ENCODE measurements at regions not wholly inside any gene's neighbourhood (a gene's known extent, or its start where the extent isn't known, plus 50 kb on each side); places are given as distances from the start of the nearest gene placed in this dataset.
"Not testable (repeated sequence)": the region's sequence is repeated elsewhere in the genome, so short reads cannot be mapped to it uniquely, and the experiment has no call there.

DNA sequence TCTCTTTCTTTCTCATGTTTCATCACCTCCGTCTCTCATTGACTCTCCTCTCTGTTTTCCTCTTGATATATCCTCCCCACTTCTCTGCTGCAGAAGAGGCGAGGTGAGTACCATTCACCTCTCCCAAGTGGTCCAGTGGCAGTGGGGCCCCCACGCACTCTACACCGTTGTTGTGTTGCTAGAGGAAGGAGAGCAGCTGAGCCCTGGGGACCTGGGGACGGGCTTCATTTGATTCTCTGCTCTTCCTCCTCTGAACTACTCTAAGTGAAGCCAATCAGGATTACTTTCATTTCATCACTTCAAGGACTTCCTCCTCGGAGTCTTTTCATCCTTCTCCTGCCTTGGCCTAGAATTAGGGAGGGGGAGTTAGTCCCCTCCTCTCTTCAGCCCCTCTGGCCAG, 64.6 kb downstream of the CCNE1 start:
- H3K4me1 Mint-ChIP-seq, result peaks cover 2% of the 10 kb centered on the region; the same call in 1 of the 2 replicates
- ChIA-PET CTCF (interaction anchor here (0.8 to 1.4 kb wide), 4 partner anchors 18 to 146 kb away, joined by 3 to 6 read pairs (median 4); no protein-coding TSS in a partner anchor), POLR2A (interaction anchor here (0.6 kb wide), 1 partner anchor 97 kb away, joined by 3 read pairs; no protein-coding TSS in a partner anchor)
- TF ChIP-seq ESRRA (CRISPR knock-in tag; IDR thresholded peaks at IDR 0.05; ENCODE audit: borderline replicate concordance) (no peak), STAT6 (CRISPR knock-in tag; conservative IDR thresholded peaks at IDR 0.05; ENCODE audit: low read depth) (no peak), AR (CRISPR knock-in tag; IDR thresholded peaks at IDR 0.05) (no peak), ZNF396 (CRISPR knock-in tag; IDR thresholded peaks at IDR 0.05; ENCODE audit: borderline replicate concordance) (no peak), HMGXB4 (CRISPR knock-in tag; IDR thresholded peaks at IDR 0.05) (no peak), ZNF512 (CRISPR knock-in tag; IDR thresholded peaks at IDR 0.05; ENCODE audit: borderline replicate concordance) (no peak), NR2C2 (CRISPR knock-in tag; IDR thresholded peaks at IDR 0.05) (no peak), CBFB (CRISPR knock-in tag; IDR thresholded peaks at IDR 0.05; ENCODE audit: low read depth) (no peak), JAZF1 (CRISPR knock-in tag; IDR thresholded peaks at IDR 0.05) (no peak), NR1H2 (CRISPR knock-in tag; IDR thresholded peaks at IDR 0.05) (no peak), CREB1 (CRISPR knock-in tag; IDR thresholded peaks at IDR 0.05) (no peak), SMAD3 (CRISPR knock-in tag; IDR thresholded peaks at IDR 0.05; ENCODE audit: borderline replicate concordance) (no peak), E2F1 (CRISPR knock-in tag; IDR thresholded peaks at IDR 0.05) (no peak), TEAD1 (CRISPR knock-in tag; IDR thresholded peaks at IDR 0.05) (no peak)
- TF ChIP-seq, protein P1, sequence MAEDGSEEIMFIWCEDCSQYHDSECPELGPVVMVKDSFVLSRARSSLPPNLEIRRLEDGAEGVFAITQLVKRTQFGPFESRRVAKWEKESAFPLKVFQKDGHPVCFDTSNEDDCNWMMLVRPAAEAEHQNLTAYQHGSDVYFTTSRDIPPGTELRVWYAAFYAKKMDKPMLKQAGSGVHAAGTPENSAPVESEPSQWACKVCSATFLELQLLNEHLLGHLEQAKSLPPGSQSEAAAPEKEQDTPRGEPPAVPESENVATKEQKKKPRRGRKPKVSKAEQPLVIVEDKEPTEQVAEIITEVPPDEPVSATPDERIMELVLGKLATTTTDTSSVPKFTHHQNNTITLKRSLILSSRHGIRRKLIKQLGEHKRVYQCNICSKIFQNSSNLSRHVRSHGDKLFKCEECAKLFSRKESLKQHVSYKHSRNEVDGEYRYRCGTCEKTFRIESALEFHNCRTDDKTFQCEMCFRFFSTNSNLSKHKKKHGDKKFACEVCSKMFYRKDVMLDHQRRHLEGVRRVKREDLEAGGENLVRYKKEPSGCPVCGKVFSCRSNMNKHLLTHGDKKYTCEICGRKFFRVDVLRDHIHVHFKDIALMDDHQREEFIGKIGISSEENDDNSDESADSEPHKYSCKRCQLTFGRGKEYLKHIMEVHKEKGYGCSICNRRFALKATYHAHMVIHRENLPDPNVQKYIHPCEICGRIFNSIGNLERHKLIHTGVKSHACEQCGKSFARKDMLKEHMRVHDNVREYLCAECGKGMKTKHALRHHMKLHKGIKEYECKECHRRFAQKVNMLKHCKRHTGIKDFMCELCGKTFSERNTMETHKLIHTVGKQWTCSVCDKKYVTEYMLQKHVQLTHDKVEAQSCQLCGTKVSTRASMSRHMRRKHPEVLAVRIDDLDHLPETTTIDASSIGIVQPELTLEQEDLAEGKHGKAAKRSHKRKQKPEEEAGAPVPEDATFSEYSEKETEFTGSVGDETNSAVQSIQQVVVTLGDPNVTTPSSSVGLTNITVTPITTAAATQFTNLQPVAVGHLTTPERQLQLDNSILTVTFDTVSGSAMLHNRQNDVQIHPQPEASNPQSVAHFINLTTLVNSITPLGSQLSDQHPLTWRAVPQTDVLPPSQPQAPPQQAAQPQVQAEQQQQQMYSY (CRISPR knock-in tag; IDR thresholded peaks at IDR 0.05), result no peak
- TF ChIP-seq, protein P2, sequence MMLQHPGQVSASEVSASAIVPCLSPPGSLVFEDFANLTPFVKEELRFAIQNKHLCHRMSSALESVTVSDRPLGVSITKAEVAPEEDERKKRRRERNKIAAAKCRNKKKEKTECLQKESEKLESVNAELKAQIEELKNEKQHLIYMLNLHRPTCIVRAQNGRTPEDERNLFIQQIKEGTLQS (CRISPR knock-in tag; conservative IDR thresholded peaks at IDR 0.05), result no peak
- H3K27me3 Mint-ChIP-seq (ENCODE audit: low read depth), result peaks cover 22% of the 10 kb centered on the region
- peaks cover 3% of the 10 kb centered on the region; the same call in 1 of the 2 replicates for H3K9me3 Mint-ChIP-seq
- H3K36me3 Mint-ChIP-seq, result no peaks in the 10 kb centered on the region
- no peak for DNase-seq (ENCODE audit: low spot score)
- H3K27ac Mint-ChIP-seq, result no peak overlapping the region
- ATAC-seq, result no peak
- no peak overlapping the region for H3K4me3 Mint-ChIP-seq

DNA sequence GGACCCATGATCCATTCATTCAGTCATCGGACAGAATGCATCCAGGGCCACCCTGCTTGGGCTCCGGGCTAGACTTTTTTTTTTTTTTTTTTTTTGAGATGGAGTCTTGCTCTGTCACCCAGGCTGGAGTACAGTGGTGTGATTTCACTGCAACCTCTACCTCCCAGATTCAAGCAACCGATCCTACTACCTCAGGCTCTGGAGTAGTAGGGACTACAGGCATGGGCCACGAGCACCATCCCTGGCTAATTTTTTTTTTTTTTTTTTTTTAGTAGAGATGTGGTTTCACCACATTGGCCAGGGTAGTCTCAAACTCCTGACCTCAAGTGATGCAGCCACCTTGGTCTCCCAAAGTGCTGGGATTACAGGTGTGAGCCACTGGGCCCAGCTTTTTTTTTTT, 65.1 kb downstream of the CCNE1 start:
- H3K36me3 Mint-ChIP-seq; DNase-seq (ENCODE audit: low spot score); H3K4me3 Mint-ChIP-seq; ATAC-seq; H3K4me1 Mint-ChIP-seq; H3K27ac Mint-ChIP-seq; H3K9me3 Mint-ChIP-seq: not testable (repeated sequence)
- CTCF ChIA-PET, result interaction anchor here (0.9 to 1.5 kb wide), 4 partner anchors 19 to 133 kb away, joined by 3 to 6 read pairs (median 4); no protein-coding TSS in a partner anchor
- POLR2A ChIA-PET, result interaction anchor here (0.6 to 0.7 kb wide), 2 partner anchors 97 to 378 kb away, joined by 3 to 4 read pairs; no protein-coding TSS in a partner anchor
- peaks cover 18% of the 10 kb centered on the region for H3K27me3 Mint-ChIP-seq (ENCODE audit: low read depth)

Data from WTC11 (cell line).